Suprapubic skin (tissue), 4 donors: ENCODE measurements at regions not wholly inside any gene's neighbourhood (a gene's known extent, or its start where the extent isn't known, plus 50 kb on each side); places are given as distances from the start of the nearest gene placed in this dataset.
"Not testable (repeated sequence)": the region's sequence is repeated elsewhere in the genome, so short reads cannot be mapped to it uniquely, and the experiment has no call there.

Experiments used
- DNase-seq, 2 donors: peaks; one replicate each; pipeline ENCODE4 v3.0.0-alpha.2; 2019; ENCODE audit warnings: low spot score in 2 of 2
- H3K27ac ChIP-seq: fragments of 200-600 bp; sonication (generic); one replicate; pipeline ENCODE4 v1.5.1; 2019
- H3K27me3 ChIP-seq: fragments of 200-600 bp; sonication (generic); one replicate; pipeline ENCODE4 v1.5.1; 2019
- H3K36me3 ChIP-seq: fragments of 200-600 bp; sonication (generic); one replicate; pipeline ENCODE4 v1.5.1; 2019
- H3K4me1 ChIP-seq: fragments of 200-600 bp; sonication (generic); one replicate; pipeline ENCODE4 v1.5.1; 2019
- H3K4me3 ChIP-seq: fragments of 200-600 bp; sonication (generic); one replicate; pipeline ENCODE4 v1.5.1; 2019; ENCODE audit warnings: mild to moderate bottlenecking
- H3K9me3 ChIP-seq: fragments of 200-600 bp; sonication (generic); one replicate; pipeline ENCODE4 v1.5.1; 2019
- CTCF ChIP-seq, 2 donors: fragments of 200-600 bp in 1 of 2; fragments of 450-650 bp in 1 of 2; sonication (generic) in 1 of 2; IDR thresholded peaks; one replicate each; pipeline ENCODE4 v1.5.1; 2016 to 2019; ENCODE audit warnings: antibody characterized with exemption in 2 of 2, mild to moderate bottlenecking in 1 of 2, moderate library complexity in 1 of 2
- EP300 ChIP-seq: sonication (generic); formaldehyde crosslinking; IDR thresholded peaks from one replicate; pipeline ENCODE4 v1.6.1; 2017; ENCODE audit warnings: antibody characterized with exemption
- POLR2A ChIP-seq, 2 donors: fragments of 450-650 bp; IDR thresholded peaks; one replicate each; pipeline ENCODE4 v1.6.1; 2017; ENCODE audit warnings: antibody characterized with exemption in 2 of 2, mild to moderate bottlenecking in 2 of 2, moderate library complexity in 2 of 2
- POLR2AphosphoS5 ChIP-seq, 3 donors: sonication (generic); formaldehyde crosslinking; IDR thresholded peaks; one replicate each; pipeline ENCODE4 v1.6.1; 2017; ENCODE audit warnings: antibody characterized with exemption in 3 of 3
- WGBS: methylation state at CpG from one replicate; pipeline ENCODE4 v1.1.5; 2018; 5-methylcytosine and 5-hydroxymethylcytosine counted together

GRCh38 chr6:90458353-90459224 lies 128.3 kb downstream of the MAP3K7 start:
- no peaks in the 10 kb centered on the region for H3K9me3 ChIP-seq
- no peak for DNase-seq
- TF ChIP-seq EP300: no peak
- 45% methylated on average over 10 of the region's 10 CpGs for WGBS
- H3K36me3 ChIP-seq: no peaks in the 10 kb centered on the region
- no peaks in the 10 kb centered on the region for H3K27me3 ChIP-seq
- H3K27ac ChIP-seq: no peak overlapping the region
- H3K4me3 ChIP-seq: no peak overlapping the region
- H3K4me1 ChIP-seq: peaks cover 14% of the 10 kb centered on the region

- no peak for TF ChIP-seq CTCF (IDR thresholded peaks at IDR 0.05)
- TF ChIP-seq POLR2A (IDR thresholded peaks at IDR 0.05): no peak
- TF ChIP-seq POLR2AphosphoS5 (IDR thresholded peaks at IDR 0.05): no peak
- no peak for TF ChIP-seq EP300
- Histone ChIP-seq H3K4me1 (peaks cover 14% of the 10 kb centered on the region), H3K9me3 (no peaks in the 10 kb centered on the region), H3K36me3 (no peaks in the 10 kb centered on the region), H3K27me3 (no peaks in the 10 kb centered on the region), H3K27ac (no peak overlapping the region), H3K4me3 (no peak overlapping the region)
- WGBS: 96% methylated on average over 2 of the region's 2 CpGs
- DNase-seq: no peak
Observed at GRCh38 chr6:90457867-90458259, 129.0 kb downstream of the MAP3K7 start.

GRCh38 chr6:90456997-90457866 lies 129.6 kb downstream of the MAP3K7 start:
- H3K9me3 ChIP-seq, DNase-seq, H3K27me3 ChIP-seq, H3K27ac ChIP-seq, H3K36me3 ChIP-seq, H3K4me3 ChIP-seq: not testable (repeated sequence)
- 90% methylated on average over 19 of the region's 19 CpGs for WGBS
- H3K4me1 ChIP-seq: peaks cover 14% of the 10 kb centered on the region

GRCh38 chr6:90456001-90456400 lies 130.9 kb downstream of the MAP3K7 start:
- Histone ChIP-seq H3K4me1 (peaks cover 14% of the 10 kb centered on the region), H3K9me3 (no peaks in the 10 kb centered on the region), H3K27ac (no peak overlapping the region), H3K4me3 (no peak overlapping the region), H3K27me3 (no peaks in the 10 kb centered on the region), H3K36me3 (no peaks in the 10 kb centered on the region)
- WGBS: 73% methylated on average over 3 of the region's 3 CpGs
- DNase-seq: no peak
- TF ChIP-seq CTCF (IDR thresholded peaks at IDR 0.05) (no peak), EP300 (no peak), POLR2AphosphoS5 (IDR thresholded peaks at IDR 0.05) (no peak), POLR2A (IDR thresholded peaks at IDR 0.05) (no peak)

GRCh38 chr6:90454836-90455427 lies 131.9 kb downstream of the MAP3K7 start:
- Histone ChIP-seq H3K4me3 (no peak overlapping the region), H3K4me1 (peaks cover 14% of the 10 kb centered on the region), H3K36me3 (no peaks in the 10 kb centered on the region), H3K27me3 (no peaks in the 10 kb centered on the region), H3K9me3 (no peaks in the 10 kb centered on the region), H3K27ac (no peak overlapping the region)
- no peak for TF ChIP-seq POLR2AphosphoS5 (IDR thresholded peaks at IDR 0.05)
- no peak for TF ChIP-seq EP300
- no peak for TF ChIP-seq CTCF (IDR thresholded peaks at IDR 0.05)
- TF ChIP-seq POLR2A (IDR thresholded peaks at IDR 0.05): no peak
- WGBS: 93% methylated on average over 7 of the region's 7 CpGs
- DNase-seq: no peak
